ENCODE measurements at regions not wholly inside any gene's neighbourhood (a gene's known extent, or its start where the extent isn't known, plus 50 kb on each side); places are given as distances from the start of the nearest gene placed in this dataset.

- DNase-seq: no peak
These were observed 1285.6 kb upstream of the EYS start for GRCh38 chr6:66992660-66993059.

- DNase-seq: no peak
These were observed 1279.9 kb upstream of the EYS start for GRCh38 chr6:66986940-66987339.

GRCh38 chr6:66985816-66986215 is 1278.8 kb upstream of the EYS start:
- no peak for DNase-seq

GRCh38 chr6:66970373-66970772 is 1263.3 kb upstream of the EYS start:
- DNase-seq: no peak

- DNase-seq: no peak
These were observed 1258.2 kb upstream of the EYS start for GRCh38 chr6:66965227-66965626.

- DNase-seq: no peak
These were observed 1257.2 kb upstream of the EYS start for GRCh38 chr6:66964216-66964615.

GRCh38 chr6:66962082-66962481 is 1255.1 kb upstream of the EYS start:
- no peak for DNase-seq

GRCh38 chr6:66961191-66961590 is 1254.2 kb upstream of the EYS start:
- no peak for DNase-seq

GRCh38 chr6:66949191-66949661 is 1242.2 kb upstream of the EYS start:
- DNase-seq: no peak

- DNase-seq: no peak
These were observed 1241.1 kb upstream of the EYS start for GRCh38 chr6:66948106-66948505.

- DNase-seq: no peak
These were observed 1233.0 kb upstream of the EYS start for GRCh38 chr6:66940003-66940402.

- no peak for DNase-seq
These were observed 1230.2 kb upstream of the EYS start for GRCh38 chr6:66937180-66937579.

GRCh38 chr6:66935612-66936011 is 1228.6 kb upstream of the EYS start:
- no peak for DNase-seq

- DNase-seq: no peak
These were observed 1224.8 kb upstream of the EYS start for GRCh38 chr6:66931787-66932186.

- no peak for DNase-seq
These were observed 1223.7 kb upstream of the EYS start for GRCh38 chr6:66930559-66931290.

GRCh38 chr6:66926060-66926459 is 1219.0 kb upstream of the EYS start:
- DNase-seq: no peak

GRCh38 chr6:66913657-66914056 is 1206.6 kb upstream of the EYS start:
- DNase-seq: no peak

- DNase-seq: no peak
These were observed 1195.4 kb upstream of the EYS start for GRCh38 chr6:66902457-66902856.

GRCh38 chr6:66900133-66901083 is 1193.4 kb upstream of the EYS start:
- no peak for DNase-seq

- peak; percentile 60 for DNase-seq
These were observed 1190.5 kb upstream of the EYS start for GRCh38 chr6:66897576-66897975.

- DNase-seq: no peak
These were observed 1189.4 kb upstream of the EYS start for GRCh38 chr6:66896415-66896814.

- no peak for DNase-seq
These were observed 1176.4 kb upstream of the EYS start for GRCh38 chr6:66883453-66883852.

- no peak for DNase-seq
These were observed 1159.8 kb upstream of the EYS start for GRCh38 chr6:66866801-66867200.

GRCh38 chr6:66865771-66866170 is 1158.7 kb upstream of the EYS start:
- no peak for DNase-seq

All from hematopoietic multipotent progenitor cell treated with erythropoietin and hydrocortisone succinate and interleukin-3 and kit ligand, for 6 days (in vitro differentiated cells).